Esophagus muscularis mucosa (tissue), 4 donors: ENCODE measurements at regions not wholly inside any gene's neighbourhood (a gene's known extent, or its start where the extent isn't known, plus 50 kb on each side); places are given as distances from the start of the nearest gene placed in this dataset.

Experiments
- EP300 ChIP-seq: sonication (generic); formaldehyde crosslinking; IDR thresholded peaks from one replicate; pipeline ENCODE4 v1.6.1; 2017; ENCODE audit warnings: antibody characterized with exemption
- POLR2A ChIP-seq: fragments of 450-650 bp; IDR thresholded peaks from one replicate; pipeline ENCODE4 v1.6.1; 2017; ENCODE audit warnings: antibody characterized with exemption, moderate library complexity, mild to moderate bottlenecking, low read depth
- POLR2AphosphoS5 ChIP-seq, 2 donors: sonication (generic); formaldehyde crosslinking; IDR thresholded peaks; one replicate each; pipeline ENCODE4 v1.6.1; 2017; ENCODE audit warnings: antibody characterized with exemption in 2 of 2
- TF ChIP-seq, protein P1 (sequence below), 3 experiments: fragments of 200-600 bp in 2 of 3; fragments of 450-650 bp in 1 of 3; sonication (generic) in 2 of 3; IDR thresholded peaks; one replicate each; pipeline ENCODE4 v1.5.1; 2017 to 2019; ENCODE audit warnings: antibody characterized with exemption in 3 of 3, mild to moderate bottlenecking in 2 of 3, moderate library complexity in 1 of 3

DNA sequence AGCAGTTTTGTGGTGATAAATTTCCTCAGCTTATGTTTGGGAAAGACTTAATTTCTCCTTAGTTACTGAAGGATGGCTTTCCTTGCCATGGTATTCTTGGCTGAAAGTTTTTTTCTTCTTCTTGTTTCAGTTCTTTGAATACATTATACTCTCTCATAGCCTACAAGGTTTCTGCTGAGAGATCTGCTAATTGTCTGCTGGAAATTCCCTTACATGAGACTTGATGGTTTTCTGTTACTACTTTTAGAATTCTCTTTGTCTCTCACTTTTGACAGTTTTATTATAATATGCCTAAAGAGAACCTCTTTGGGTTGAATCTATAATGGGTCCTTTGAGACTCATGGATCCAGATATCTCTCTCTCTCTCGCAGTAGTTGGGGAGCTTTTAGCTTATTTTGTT, 693.6 kb downstream of the PRELID2 start:
- TF ChIP-seq POLR2A (no peak), EP300 (no peak), POLR2AphosphoS5 (IDR thresholded peaks at IDR 0.05) (no peak)
- TF ChIP-seq, protein P1, sequence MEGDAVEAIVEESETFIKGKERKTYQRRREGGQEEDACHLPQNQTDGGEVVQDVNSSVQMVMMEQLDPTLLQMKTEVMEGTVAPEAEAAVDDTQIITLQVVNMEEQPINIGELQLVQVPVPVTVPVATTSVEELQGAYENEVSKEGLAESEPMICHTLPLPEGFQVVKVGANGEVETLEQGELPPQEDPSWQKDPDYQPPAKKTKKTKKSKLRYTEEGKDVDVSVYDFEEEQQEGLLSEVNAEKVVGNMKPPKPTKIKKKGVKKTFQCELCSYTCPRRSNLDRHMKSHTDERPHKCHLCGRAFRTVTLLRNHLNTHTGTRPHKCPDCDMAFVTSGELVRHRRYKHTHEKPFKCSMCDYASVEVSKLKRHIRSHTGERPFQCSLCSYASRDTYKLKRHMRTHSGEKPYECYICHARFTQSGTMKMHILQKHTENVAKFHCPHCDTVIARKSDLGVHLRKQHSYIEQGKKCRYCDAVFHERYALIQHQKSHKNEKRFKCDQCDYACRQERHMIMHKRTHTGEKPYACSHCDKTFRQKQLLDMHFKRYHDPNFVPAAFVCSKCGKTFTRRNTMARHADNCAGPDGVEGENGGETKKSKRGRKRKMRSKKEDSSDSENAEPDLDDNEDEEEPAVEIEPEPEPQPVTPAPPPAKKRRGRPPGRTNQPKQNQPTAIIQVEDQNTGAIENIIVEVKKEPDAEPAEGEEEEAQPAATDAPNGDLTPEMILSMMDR (IDR thresholded peaks at IDR 0.05), result no peak
